ENCODE measurements at regions not wholly inside any gene's neighbourhood (a gene's known extent, or its start where the extent isn't known, plus 50 kb on each side); places are given as distances from the start of the nearest gene placed in this dataset.

GRCh38 chr2:84238907-84239306, 220.2 kb downstream of the SUCLG1 start:
- H3K4me1 ChIP-seq (ENCODE audit: control insufficient read depth, insufficient read depth, low read length): no peaks in the 10 kb centered on the region
- CTCF ChIA-PET: interaction anchor here (0.6 kb wide), 1 partner anchor 231 kb away, joined by 3 read pairs; no protein-coding TSS in a partner anchor
- POLR2A ChIA-PET: no interaction called here
- H3K9ac ChIP-seq (ENCODE audit: control insufficient read depth, insufficient read depth, low read length): no peak overlapping the region
- no peak overlapping the region for H3K4me2 ChIP-seq (ENCODE audit: control insufficient read depth, insufficient read depth)
- SMC1A ChIA-PET (ENCODE audit: uncharacterized antibody, unreplicated experiment): interaction anchor here (0.9 kb wide), 1 partner anchor 15 kb away, joined by 3 read pairs; no protein-coding TSS in a partner anchor
- H3K9me3 ChIP-seq (replicated peaks; ENCODE audit: control insufficient read depth, insufficient read depth, low read length): no peaks in the 10 kb centered on the region
- H3K36me3 ChIP-seq (ENCODE audit: control insufficient read depth in 2 of 2, insufficient read depth in 2 of 2, low read length in 1 of 2): no peaks in the 10 kb centered on the region
- FAIRE-seq: no peak
- RAD21 ChIA-PET (ENCODE audit: unreplicated experiment): no interaction called here
- no peaks in the 10 kb centered on the region for H3K79me2 ChIP-seq (ENCODE audit: control insufficient read depth, insufficient read depth, low read length)
- no peaks in the 10 kb centered on the region; a peak in 2 of 4 replicates for H3K27me3 ChIP-seq (replicated peaks in 1 of 2; ENCODE audit: control insufficient read depth in 2 of 2, insufficient read depth in 2 of 2, low read length in 1 of 2)
- H4K20me1 ChIP-seq (ENCODE audit: control insufficient read depth, insufficient read depth): no peaks in the 10 kb centered on the region
- H3K4me3 ChIP-seq: no peak overlapping the region
- no peak overlapping the region for H3K27ac ChIP-seq (ENCODE audit: control insufficient read depth, insufficient read depth)
- no peak for DNase-seq (ENCODE audit: low read depth, low spot score)
- TF ChIP-seq NFYA (IDR thresholded peaks at IDR 0.05; ENCODE audit: borderline replicate concordance, low read depth, low read length) (no peak), USF1 (IDR thresholded peaks at IDR 0.05; ENCODE audit: borderline replicate concordance, extremely low read length, insufficient read depth, low read depth, low read length) (no peak), ZZZ3 (IDR thresholded peaks at IDR 0.05; ENCODE audit: control insufficient read depth, insufficient read length, low read depth) (no peak), SIX5 (IDR thresholded peaks at IDR 0.05; ENCODE audit: low read depth, low read length, severe bottlenecking) (no peak), EP300 (IDR thresholded peaks at IDR 0.05; ENCODE audit: borderline replicate concordance in 1 of 2, control insufficient read depth in 1 of 2, low read depth in 2 of 2, low read length in 2 of 2) (no peak), ZNF384 (IDR thresholded peaks at IDR 0.05; ENCODE audit: borderline replicate concordance, low read depth, low read length) (no peak), SPI1 (IDR thresholded peaks at IDR 0.05; ENCODE audit: borderline replicate concordance, insufficient read depth, low read depth, low read length) (no peak), RCOR1 (conservative IDR thresholded peaks at IDR 0.05; ENCODE audit: low read depth, low read length) (no peak), POU2F2 (IDR thresholded peaks at IDR 0.05; ENCODE audit: borderline replicate concordance, low read depth, low read length) (no peak), ESRRA (IDR thresholded peaks at IDR 0.05; ENCODE audit: low read length) (no peak), MTA3 (IDR thresholded peaks at IDR 0.05; ENCODE audit: borderline replicate concordance, low read length) (no peak), CHD4 (IDR thresholded peaks at IDR 0.05) (no peak), SKIL (IDR thresholded peaks at IDR 0.05; ENCODE audit: low read depth, poor library complexity, severe bottlenecking) (no peak), BRCA1 (IDR thresholded peaks at IDR 0.05; ENCODE audit: low read depth, low read length) (no peak), KAT2A (conservative IDR thresholded peaks at IDR 0.05; ENCODE audit: control insufficient read depth, low read depth, low read length) (no peak), POLR2A (IDR thresholded peaks at IDR 0.05; ENCODE audit: low read depth, low read length) (no peak), RB1 (IDR thresholded peaks at IDR 0.05; ENCODE audit: borderline replicate concordance) (no peak), CREM (IDR thresholded peaks at IDR 0.05; ENCODE audit: low read depth) (no peak)
- TF ChIP-seq, protein P1, sequence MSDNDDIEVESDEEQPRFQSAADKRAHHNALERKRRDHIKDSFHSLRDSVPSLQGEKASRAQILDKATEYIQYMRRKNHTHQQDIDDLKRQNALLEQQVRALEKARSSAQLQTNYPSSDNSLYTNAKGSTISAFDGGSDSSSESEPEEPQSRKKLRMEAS (IDR thresholded peaks at IDR 0.05; ENCODE audit: low read depth, low read length): no peak
- TF ChIP-seq, protein P2, sequence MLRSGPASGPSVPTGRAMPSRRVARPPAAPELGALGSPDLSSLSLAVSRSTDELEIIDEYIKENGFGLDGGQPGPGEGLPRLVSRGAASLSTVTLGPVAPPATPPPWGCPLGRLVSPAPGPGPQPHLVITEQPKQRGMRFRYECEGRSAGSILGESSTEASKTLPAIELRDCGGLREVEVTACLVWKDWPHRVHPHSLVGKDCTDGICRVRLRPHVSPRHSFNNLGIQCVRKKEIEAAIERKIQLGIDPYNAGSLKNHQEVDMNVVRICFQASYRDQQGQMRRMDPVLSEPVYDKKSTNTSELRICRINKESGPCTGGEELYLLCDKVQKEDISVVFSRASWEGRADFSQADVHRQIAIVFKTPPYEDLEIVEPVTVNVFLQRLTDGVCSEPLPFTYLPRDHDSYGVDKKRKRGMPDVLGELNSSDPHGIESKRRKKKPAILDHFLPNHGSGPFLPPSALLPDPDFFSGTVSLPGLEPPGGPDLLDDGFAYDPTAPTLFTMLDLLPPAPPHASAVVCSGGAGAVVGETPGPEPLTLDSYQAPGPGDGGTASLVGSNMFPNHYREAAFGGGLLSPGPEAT (IDR thresholded peaks at IDR 0.05; ENCODE audit: low read depth): no peak
- 3% methylated on average over 2 of the region's 2 CpGs for WGBS (ENCODE audit: insufficient coverage, insufficient replicate concordance, low lambda C conversion rate, missing lambda C conversion rate)
- BruUV-seq (replicated peaks): no TSS peak
- in situ Hi-C loops (cut with MboI) (no loop called here), intact Hi-C loops (cut with micrococcal nuclease; ENCODE audit: unreplicated experiment) (no loop called here)
- H2AFZ ChIP-seq (ENCODE audit: control insufficient read depth, low read depth, low read length): no peak overlapping the region
- no peak for ATAC-seq
